ENCODE measurements at regions not wholly inside any gene's neighbourhood (a gene's known extent, or its start where the extent isn't known, plus 50 kb on each side); places are given as distances from the start of the nearest gene placed in this dataset.

DNA sequence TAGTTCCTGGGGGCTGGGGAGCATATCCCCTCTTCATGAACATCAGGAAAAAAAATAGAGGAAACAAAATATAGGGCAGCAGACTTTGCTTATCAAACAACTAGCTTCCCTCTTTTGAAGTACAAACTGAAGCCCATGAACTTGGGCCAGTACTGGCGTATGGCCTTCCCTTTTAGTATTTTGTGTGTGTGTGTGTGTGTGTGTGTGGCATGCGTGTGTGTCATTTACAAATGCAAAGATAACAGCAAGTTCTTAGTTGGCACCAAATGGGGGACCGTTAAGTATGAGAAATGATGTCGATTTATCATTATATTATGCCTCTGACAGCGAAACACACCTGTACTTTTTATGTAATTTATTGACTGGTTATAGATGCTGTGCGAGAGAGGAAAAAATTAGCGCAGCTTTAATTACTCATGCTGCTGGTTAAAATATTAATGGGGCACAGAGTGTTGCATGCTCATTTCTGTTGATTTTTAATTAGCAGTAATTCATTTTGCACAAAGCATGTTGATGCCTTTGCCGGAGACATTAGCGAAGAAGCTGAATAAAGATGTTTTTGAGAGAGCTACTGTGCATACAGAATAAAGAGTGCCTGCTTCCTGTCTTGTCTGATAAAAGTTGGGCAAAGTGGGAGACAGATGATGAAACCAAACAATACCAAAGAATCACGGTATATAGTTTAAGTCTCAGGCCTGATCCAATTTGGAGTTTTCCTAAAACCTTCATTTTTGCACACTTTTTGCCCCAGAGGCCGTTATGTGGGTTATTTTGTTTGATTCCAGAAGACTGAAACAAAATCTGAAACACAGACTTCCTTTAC is 297.1 kb downstream of the SATB1 start:
- no peak for DNase-seq
- intact Hi-C loops (cut with DNase I) = loop anchor here in 1 of 4 donors (2.0 kb wide), 1 partner anchor 21 kb away; no protein-coding TSS in a partner anchor

DNA sequence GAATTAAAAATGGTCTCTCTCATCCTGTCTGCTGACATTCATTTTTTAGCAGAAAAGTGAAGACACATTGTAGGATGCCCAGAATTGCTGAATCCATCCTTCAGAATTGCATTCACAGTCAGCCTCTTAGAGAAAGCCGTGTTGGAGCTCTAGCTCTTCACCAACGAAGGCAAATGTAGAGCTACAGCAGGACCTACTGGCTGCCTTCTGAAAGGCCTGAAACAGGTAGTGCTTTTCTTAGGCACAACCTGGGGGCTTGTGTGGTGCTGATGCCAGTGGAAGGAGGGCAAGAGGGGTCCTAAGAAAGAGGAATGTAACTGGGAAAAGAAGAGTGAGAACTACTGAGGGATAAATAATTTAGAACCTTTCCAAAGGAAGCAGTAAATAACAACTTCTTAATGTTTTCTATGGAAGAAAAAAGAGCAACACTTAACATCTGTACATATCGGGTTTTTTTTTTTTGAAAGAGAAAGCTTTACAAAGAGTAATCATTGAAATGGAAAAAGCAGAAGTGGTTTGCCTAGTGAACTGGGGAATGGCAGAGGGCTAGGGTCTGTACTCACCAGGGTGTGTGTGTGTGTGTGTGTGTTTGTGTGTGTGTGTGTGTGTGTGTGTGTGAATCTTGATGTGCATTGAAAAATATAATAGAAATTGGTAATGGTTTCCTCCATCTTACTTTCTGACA is 297.8 kb downstream of the SATB1 start:
- DNase-seq = no peak
- TF ChIP-seq POLR2A (IDR thresholded peaks at IDR 0.05) = no peak
- TF ChIP-seq EP300 (IDR thresholded peaks at IDR 0.05) = no peak
- TF ChIP-seq, protein P1, sequence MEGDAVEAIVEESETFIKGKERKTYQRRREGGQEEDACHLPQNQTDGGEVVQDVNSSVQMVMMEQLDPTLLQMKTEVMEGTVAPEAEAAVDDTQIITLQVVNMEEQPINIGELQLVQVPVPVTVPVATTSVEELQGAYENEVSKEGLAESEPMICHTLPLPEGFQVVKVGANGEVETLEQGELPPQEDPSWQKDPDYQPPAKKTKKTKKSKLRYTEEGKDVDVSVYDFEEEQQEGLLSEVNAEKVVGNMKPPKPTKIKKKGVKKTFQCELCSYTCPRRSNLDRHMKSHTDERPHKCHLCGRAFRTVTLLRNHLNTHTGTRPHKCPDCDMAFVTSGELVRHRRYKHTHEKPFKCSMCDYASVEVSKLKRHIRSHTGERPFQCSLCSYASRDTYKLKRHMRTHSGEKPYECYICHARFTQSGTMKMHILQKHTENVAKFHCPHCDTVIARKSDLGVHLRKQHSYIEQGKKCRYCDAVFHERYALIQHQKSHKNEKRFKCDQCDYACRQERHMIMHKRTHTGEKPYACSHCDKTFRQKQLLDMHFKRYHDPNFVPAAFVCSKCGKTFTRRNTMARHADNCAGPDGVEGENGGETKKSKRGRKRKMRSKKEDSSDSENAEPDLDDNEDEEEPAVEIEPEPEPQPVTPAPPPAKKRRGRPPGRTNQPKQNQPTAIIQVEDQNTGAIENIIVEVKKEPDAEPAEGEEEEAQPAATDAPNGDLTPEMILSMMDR (IDR thresholded peaks at IDR 0.05) = no peak
- no peak overlapping the region for H3K27ac ChIP-seq
- H3K4me3 ChIP-seq = no peak overlapping the region
- H3K36me3 ChIP-seq = no peaks in the 10 kb centered on the region
- H3K27me3 ChIP-seq = no peaks in the 10 kb centered on the region
- intact Hi-C loops (cut with DNase I) = no loop called here
- H3K9me3 ChIP-seq = no peaks in the 10 kb centered on the region
- WGBS, 3 donors = 85 to 89% (median 89%) methylated on average over 3 of the region's 3 CpGs
- H3K4me1 ChIP-seq (ENCODE audit: insufficient read depth) = no peaks in the 10 kb centered on the region

More for the DNA sequence above, 297.1 kb downstream of the SATB1 start:
- TF ChIP-seq POLR2A (IDR thresholded peaks at IDR 0.05) (no peak), EP300 (IDR thresholded peaks at IDR 0.05) (no peak)
- TF ChIP-seq, protein P1 (IDR thresholded peaks at IDR 0.05) = no peak
- Histone ChIP-seq H3K36me3 (no peaks in the 10 kb centered on the region), H3K4me3 (no peak overlapping the region), H3K27ac (no peak overlapping the region), H3K27me3 (no peaks in the 10 kb centered on the region), H3K9me3 (no peaks in the 10 kb centered on the region), H3K4me1 (ENCODE audit: insufficient read depth) (no peaks in the 10 kb centered on the region)
- 86 to 92% (median 89%) methylated on average over 11 of the region's 11 CpGs for WGBS, 3 donors

DNA sequence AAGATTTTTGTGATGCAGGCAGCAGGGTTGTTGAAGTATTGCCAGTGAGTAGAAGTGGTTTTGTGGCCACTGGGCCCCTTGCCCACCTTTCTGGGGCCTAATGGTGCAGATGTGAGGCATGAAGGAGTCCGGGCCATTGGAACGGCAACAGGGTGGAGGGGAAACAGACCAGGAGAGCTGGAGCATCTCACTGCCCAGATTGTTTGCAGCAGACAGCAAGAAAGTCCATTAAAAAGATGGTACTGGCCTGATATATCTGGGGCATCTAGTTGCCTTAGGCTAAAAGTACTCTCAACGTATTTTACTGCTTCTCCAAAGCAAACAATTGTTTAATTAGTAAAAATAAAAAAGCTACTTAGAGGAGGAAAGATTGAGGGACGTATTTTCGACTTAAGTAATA is 298.4 kb downstream of the SATB1 start:
- Histone ChIP-seq H3K27me3 (no peaks in the 10 kb centered on the region), H3K4me1 (ENCODE audit: insufficient read depth) (no peaks in the 10 kb centered on the region), H3K9me3 (no peaks in the 10 kb centered on the region), H3K36me3 (no peaks in the 10 kb centered on the region), H3K4me3 (no peak overlapping the region), H3K27ac (no peak overlapping the region)
- no peak for DNase-seq
- TF ChIP-seq EP300 (IDR thresholded peaks at IDR 0.05) (no peak), POLR2A (IDR thresholded peaks at IDR 0.05) (no peak)
- TF ChIP-seq, protein P1 (IDR thresholded peaks at IDR 0.05) = no peak
- intact Hi-C loops (cut with DNase I) = no loop called here
- WGBS, 3 donors = 90 to 95% (median 93%) methylated on average over 5 of the region's 5 CpGs

DNA sequence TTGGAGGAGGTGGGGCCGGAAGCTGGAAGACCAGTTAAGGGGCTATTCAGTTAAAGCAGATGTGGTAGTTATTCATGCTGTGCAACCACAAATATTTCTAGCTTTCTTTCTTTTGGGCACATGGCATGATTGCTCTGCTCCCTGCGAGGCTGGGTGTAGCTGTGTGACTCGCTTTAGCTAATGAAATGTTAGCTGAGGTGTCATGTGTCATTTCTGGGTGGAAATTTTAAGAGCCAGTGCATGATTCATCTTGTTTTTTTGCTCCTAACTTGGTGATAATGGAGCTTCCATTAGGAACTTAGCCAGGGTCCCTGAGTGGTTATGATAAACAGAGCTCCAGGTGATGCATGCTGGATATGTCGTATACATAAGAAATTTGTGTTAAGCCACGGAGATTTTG is 300.6 kb downstream of the SATB1 start:
- Histone ChIP-seq H3K27me3 (no peaks in the 10 kb centered on the region), H3K27ac (no peak overlapping the region), H3K4me3 (no peak overlapping the region), H3K36me3 (no peaks in the 10 kb centered on the region), H3K4me1 (ENCODE audit: insufficient read depth) (no peaks in the 10 kb centered on the region), H3K9me3 (no peaks in the 10 kb centered on the region)
- no peak for DNase-seq
- no peak for TF ChIP-seq POLR2A (IDR thresholded peaks at IDR 0.05)
- TF ChIP-seq, protein P1 (IDR thresholded peaks at IDR 0.05) = no peak
- no peak for TF ChIP-seq EP300 (IDR thresholded peaks at IDR 0.05)
- WGBS, 3 donors = 82 to 84% (median 83%) methylated on average over 5 of the region's 5 CpGs
- intact Hi-C loops (cut with DNase I) = no loop called here

Measured in ovary (tissue), 7 donors.